ENCODE measurements at regions not wholly inside any gene's neighbourhood (a gene's known extent, or its start where the extent isn't known, plus 50 kb on each side); places are given as distances from the start of the nearest gene placed in this dataset.

- Histone ChIP-seq H4K20me1 (ENCODE audit: control insufficient read depth, insufficient read depth) (no peaks in the 10 kb centered on the region), H2AFZ (ENCODE audit: control insufficient read depth, low read depth, low read length) (no peak overlapping the region), H3K4me2 (ENCODE audit: control insufficient read depth, insufficient read depth) (no peak overlapping the region), H3K27me3 (replicated peaks in 1 of 2; ENCODE audit: control insufficient read depth in 2 of 2, insufficient read depth in 2 of 2, low read length in 1 of 2) (no peaks in the 10 kb centered on the region), H3K9me3 (replicated peaks; ENCODE audit: control insufficient read depth, insufficient read depth, low read length) (no peaks in the 10 kb centered on the region), H3K27ac (ENCODE audit: control insufficient read depth, insufficient read depth) (no peak overlapping the region), H3K79me2 (ENCODE audit: control insufficient read depth, insufficient read depth, low read length) (no peaks in the 10 kb centered on the region), H3K9ac (ENCODE audit: control insufficient read depth, insufficient read depth, low read length) (no peak overlapping the region), H3K4me3 (no peak overlapping the region), H3K36me3 (ENCODE audit: control insufficient read depth in 2 of 2, insufficient read depth in 2 of 2, low read length in 1 of 2) (no peaks in the 10 kb centered on the region), H3K4me1 (ENCODE audit: control insufficient read depth, insufficient read depth, low read length) (no peaks in the 10 kb centered on the region)
- POLR2A ChIA-PET: no interaction called here
- ATAC-seq (no peak), DNase-seq (ENCODE audit: low read depth, low spot score) (no peak), FAIRE-seq (no peak)
- in situ Hi-C loops (cut with MboI) (no loop called here), intact Hi-C loops (cut with micrococcal nuclease; ENCODE audit: unreplicated experiment) (no loop called here)
- TF ChIP-seq RAD21 (IDR thresholded peaks at IDR 0.05; ENCODE audit: insufficient read depth, low read depth, low read length) (no peak), BRCA1 (IDR thresholded peaks at IDR 0.05; ENCODE audit: low read depth, low read length) (no peak), CEBPZ (IDR thresholded peaks at IDR 0.05; ENCODE audit: low read depth, low read length) (no peak)
- WGBS (ENCODE audit: insufficient coverage, insufficient replicate concordance, low lambda C conversion rate, missing lambda C conversion rate): 0% methylated on average over 1 of the region's 1 CpG
- no TSS peak for BruUV-seq (replicated peaks)
- CTCF ChIA-PET: no interaction called here
- RAD21 ChIA-PET (ENCODE audit: unreplicated experiment): no interaction called here
- SMC1A ChIA-PET (ENCODE audit: uncharacterized antibody, unreplicated experiment): no interaction called here
These were observed 191.7 kb downstream of the TTLL7 start for GRCh38 chr1:83807231-83807630.

- no peaks in the 10 kb centered on the region for H3K79me2 ChIP-seq (ENCODE audit: control insufficient read depth, insufficient read depth, low read length)
- in situ Hi-C loops (cut with MboI): no loop called here
- no TSS peak for BruUV-seq (replicated peaks)
- RAD21 ChIA-PET (ENCODE audit: unreplicated experiment): no interaction called here
- CTCF ChIA-PET: no interaction called here
- ATAC-seq (no peak), FAIRE-seq (no peak), DNase-seq (ENCODE audit: low read depth, low spot score) (no peak)
- H4K20me1 ChIP-seq (ENCODE audit: control insufficient read depth, insufficient read depth): no peaks in the 10 kb centered on the region
- H3K9me3 ChIP-seq (replicated peaks; ENCODE audit: control insufficient read depth, insufficient read depth, low read length): no peaks in the 10 kb centered on the region
- H3K4me1 ChIP-seq (ENCODE audit: control insufficient read depth, insufficient read depth, low read length): no peaks in the 10 kb centered on the region
- no peak overlapping the region for H3K27ac ChIP-seq (ENCODE audit: control insufficient read depth, insufficient read depth)
- H3K27me3 ChIP-seq (replicated peaks in 1 of 2; ENCODE audit: control insufficient read depth in 2 of 2, insufficient read depth in 2 of 2, low read length in 1 of 2): no peaks in the 10 kb centered on the region
- no peak overlapping the region for H2AFZ ChIP-seq (ENCODE audit: control insufficient read depth, low read depth, low read length)
- intact Hi-C loops (cut with micrococcal nuclease; ENCODE audit: unreplicated experiment): no loop called here
- WGBS (ENCODE audit: insufficient coverage, insufficient replicate concordance, low lambda C conversion rate, missing lambda C conversion rate): 38% methylated on average over 4 of the region's 4 CpGs
- H3K36me3 ChIP-seq (ENCODE audit: control insufficient read depth in 2 of 2, insufficient read depth in 2 of 2, low read length in 1 of 2): no peaks in the 10 kb centered on the region
- no peak overlapping the region for H3K9ac ChIP-seq (ENCODE audit: control insufficient read depth, insufficient read depth, low read length)
- SMC1A ChIA-PET (ENCODE audit: uncharacterized antibody, unreplicated experiment): no interaction called here
- no peak overlapping the region for H3K4me3 ChIP-seq
- no peak overlapping the region for H3K4me2 ChIP-seq (ENCODE audit: control insufficient read depth, insufficient read depth)
- POLR2A ChIA-PET: no interaction called here
- TF ChIP-seq TAF1 (IDR thresholded peaks at IDR 0.05; ENCODE audit: borderline replicate concordance, low read depth, low read length) (no peak), RCOR1 (conservative IDR thresholded peaks at IDR 0.05; ENCODE audit: low read depth, low read length) (no peak), HDAC6 (IDR thresholded peaks at IDR 0.05; ENCODE audit: unreplicated experiment) (no peak), EGR1 (IDR thresholded peaks at IDR 0.05; ENCODE audit: borderline replicate concordance in 1 of 2, low read depth in 2 of 2, low read length in 2 of 2) (no peak), NR2F1 (conservative IDR thresholded peaks at IDR 0.05) (no peak), NKRF (conservative IDR thresholded peaks at IDR 0.05) (no peak), POLR2A (IDR thresholded peaks at IDR 0.05; ENCODE audit: low read depth, low read length) (no peak)
These were observed 193.0 kb downstream of the TTLL7 start for GRCh38 chr1:83805921-83806320.
